ENCODE measurements at regions not wholly inside any gene's neighbourhood (a gene's known extent, or its start where the extent isn't known, plus 50 kb on each side); places are given as distances from the start of the nearest gene placed in this dataset.

DNA sequence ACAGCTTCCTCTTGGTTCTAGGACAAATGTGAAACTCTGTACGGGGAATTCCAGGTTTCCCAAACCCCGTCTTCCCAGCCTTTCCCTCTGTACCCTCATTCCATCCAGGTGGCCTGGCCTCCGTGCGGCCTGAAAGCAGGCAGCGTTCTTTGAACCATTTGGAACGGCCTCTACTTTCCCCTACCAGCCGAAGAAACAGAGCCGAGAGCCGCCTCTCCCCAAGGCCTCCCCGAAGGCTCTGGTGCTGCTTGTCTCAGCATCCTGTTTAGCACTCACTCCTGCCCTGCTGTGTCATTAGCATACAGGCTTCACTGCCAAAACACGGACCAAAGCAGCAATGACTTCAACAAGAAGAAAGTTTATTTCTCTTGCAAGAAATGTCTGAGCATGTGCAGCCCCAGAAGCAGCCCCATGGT is 137.7 kb downstream of the HSD17B3 start:
- TF ChIP-seq, protein P1, sequence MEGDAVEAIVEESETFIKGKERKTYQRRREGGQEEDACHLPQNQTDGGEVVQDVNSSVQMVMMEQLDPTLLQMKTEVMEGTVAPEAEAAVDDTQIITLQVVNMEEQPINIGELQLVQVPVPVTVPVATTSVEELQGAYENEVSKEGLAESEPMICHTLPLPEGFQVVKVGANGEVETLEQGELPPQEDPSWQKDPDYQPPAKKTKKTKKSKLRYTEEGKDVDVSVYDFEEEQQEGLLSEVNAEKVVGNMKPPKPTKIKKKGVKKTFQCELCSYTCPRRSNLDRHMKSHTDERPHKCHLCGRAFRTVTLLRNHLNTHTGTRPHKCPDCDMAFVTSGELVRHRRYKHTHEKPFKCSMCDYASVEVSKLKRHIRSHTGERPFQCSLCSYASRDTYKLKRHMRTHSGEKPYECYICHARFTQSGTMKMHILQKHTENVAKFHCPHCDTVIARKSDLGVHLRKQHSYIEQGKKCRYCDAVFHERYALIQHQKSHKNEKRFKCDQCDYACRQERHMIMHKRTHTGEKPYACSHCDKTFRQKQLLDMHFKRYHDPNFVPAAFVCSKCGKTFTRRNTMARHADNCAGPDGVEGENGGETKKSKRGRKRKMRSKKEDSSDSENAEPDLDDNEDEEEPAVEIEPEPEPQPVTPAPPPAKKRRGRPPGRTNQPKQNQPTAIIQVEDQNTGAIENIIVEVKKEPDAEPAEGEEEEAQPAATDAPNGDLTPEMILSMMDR (IDR thresholded peaks at IDR 0.05), result no peak
- TF ChIP-seq POLR2A (IDR thresholded peaks at IDR 0.05; ENCODE audit: low read length) (no peak), EP300 (IDR thresholded peaks at IDR 0.05) (no peak), RFX5 (IDR thresholded peaks at IDR 0.05) (no peak)
